DMS114 treated with DMSO at 0.1 percent for 48 hours (cell line): ENCODE measurements at regions not wholly inside any gene's neighbourhood (a gene's known extent, or its start where the extent isn't known, plus 50 kb on each side); places are given as distances from the start of the nearest gene placed in this dataset.
"Not testable (repeated sequence)": the region's sequence is repeated elsewhere in the genome, so short reads cannot be mapped to it uniquely, and the experiment has no call there.

Experiments
- DNase-seq: peaks from one replicate; lab custom pipeline; 2025; ENCODE audit not compliant: unreplicated experiment; lab: John Stamatoyannopoulos, UW

DNA sequence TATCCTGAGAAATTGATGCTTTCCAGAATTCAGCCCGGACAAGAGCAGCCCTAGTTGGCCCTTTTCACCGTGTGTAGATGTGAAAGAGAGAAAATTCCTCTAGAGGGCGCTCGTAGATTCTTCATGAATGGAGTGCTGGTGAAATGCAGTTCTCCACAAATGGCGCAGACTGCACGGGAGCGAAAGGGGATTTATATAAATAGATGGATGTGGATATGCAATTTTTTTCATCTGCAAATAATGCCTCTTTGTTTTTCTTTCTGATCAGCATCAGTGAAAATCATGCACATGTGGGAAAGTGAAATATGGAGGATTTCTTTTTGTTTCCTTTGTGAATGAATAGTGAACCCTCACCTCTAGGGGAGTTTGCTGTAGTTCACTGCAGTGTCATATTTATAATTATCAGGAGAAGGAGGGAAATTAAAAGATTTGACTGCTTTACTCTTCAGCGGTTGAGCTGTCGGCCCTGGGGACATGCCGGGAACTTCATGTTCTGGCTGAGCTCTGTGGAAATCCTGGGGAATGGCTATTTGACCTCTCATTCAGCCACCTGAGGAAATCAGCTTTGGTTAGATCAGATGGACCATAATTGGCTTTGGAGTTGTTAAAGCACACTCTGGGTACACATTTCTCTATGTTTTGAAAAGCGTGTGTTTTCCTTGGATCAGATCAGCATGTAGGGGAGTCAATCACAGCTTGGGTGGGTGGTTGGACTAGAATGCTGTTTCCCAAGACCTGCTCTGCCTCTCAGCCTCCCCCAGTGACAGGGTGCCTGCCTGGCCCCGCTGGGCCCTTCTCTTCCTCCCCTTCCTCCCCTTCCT lies 115.0 kb upstream of the SHISA3 start:
- DNase-seq = peak; percentile 63

DNA sequence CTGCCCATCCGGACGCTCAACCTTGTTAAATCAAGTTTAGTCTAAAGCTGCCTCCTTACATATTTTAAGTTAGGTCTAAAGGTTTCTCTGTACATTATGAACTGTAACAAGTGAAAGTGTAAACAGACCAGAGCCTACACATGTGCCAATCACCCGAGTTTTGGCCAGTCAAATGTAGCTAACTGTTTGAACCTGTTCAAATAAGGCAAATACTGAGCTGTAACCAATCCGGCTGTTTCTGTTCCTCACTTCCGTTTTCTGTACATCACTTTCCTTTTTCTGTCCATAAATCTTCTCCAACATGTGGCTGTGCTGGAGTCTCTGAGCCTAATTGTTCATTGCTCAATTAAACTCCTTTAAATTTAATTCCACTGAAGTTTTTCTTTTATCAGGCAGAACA lies 113.3 kb upstream of the SHISA3 start:
- DNase-seq = no peak

- not testable (repeated sequence) for DNase-seq
These were observed 108.4 kb upstream of the SHISA3 start for GRCh38 chr4:42288876-42289275.

DNA sequence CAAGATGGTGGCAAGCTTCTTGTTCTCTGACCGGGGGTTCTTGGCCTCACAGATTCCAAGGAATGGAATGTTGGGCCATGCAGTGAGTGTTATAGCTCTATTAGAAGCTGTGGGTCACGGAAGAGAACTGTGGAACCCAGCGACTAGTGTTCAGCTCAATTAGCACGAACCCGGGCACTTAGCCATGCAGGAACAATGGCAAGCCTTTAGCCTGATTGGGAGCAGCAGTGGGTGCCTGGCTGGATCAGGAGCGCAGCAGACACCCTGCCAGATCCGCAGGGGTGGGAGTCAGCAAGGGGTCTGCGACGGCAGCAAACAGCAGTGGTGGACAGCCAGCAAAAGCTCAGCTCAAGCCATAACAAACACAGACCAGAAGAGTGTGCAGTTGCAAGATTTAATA lies 105.1 kb upstream of the SHISA3 start:
- not testable (repeated sequence) for DNase-seq

- DNase-seq = no peak
These were observed 103.1 kb upstream of the SHISA3 start for GRCh38 chr4:42293967-42294813.

DNA sequence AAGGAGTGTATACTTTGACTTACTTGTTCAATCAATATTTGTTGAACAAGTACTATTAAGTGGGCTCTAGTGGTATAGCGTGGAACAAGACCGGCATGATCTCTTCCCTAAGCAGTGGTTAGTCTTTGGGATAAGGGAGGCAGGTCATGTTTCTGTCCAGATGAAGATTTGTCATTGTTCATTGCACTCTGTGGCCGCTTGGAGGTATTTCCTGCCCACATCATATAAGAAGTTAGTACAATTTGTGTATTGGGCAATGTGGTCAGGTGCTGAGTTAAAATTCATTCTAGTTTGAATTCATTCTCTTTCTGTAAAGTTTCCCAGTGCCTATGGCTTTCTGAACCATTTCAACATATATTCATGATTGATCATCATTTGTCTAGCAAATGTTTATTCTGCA lies 101.1 kb upstream of the SHISA3 start:
- no peak for DNase-seq

DNA sequence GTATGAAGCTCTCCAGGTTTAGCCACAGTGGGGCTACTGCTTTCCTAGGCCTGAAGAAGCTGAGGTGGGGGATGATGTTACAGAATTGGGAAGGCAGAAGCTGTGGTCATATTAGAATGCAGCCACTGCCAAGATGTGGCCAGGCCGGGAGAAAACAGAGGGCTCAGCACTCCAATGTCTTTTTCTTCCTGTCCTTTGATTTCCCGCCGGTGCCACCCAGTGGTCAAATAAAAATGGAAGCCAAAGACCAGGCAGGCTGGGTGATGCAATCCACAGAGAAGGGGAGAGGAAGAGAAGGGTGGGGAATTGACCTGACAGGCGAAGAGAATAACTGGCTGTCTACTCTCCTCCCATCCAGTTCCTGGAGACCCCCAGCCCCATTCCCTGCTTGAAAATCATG lies 94.9 kb upstream of the SHISA3 start:
- peak; percentile 1 for DNase-seq

- DNase-seq = no peak
These were observed 90.8 kb upstream of the SHISA3 start for GRCh38 chr4:42306221-42307109.

- DNase-seq = no peak
These were observed 89.0 kb upstream of the SHISA3 start for GRCh38 chr4:42308247-42308646.

- no peak for DNase-seq
These were observed 87.7 kb upstream of the SHISA3 start for GRCh38 chr4:42309361-42310260.

DNA sequence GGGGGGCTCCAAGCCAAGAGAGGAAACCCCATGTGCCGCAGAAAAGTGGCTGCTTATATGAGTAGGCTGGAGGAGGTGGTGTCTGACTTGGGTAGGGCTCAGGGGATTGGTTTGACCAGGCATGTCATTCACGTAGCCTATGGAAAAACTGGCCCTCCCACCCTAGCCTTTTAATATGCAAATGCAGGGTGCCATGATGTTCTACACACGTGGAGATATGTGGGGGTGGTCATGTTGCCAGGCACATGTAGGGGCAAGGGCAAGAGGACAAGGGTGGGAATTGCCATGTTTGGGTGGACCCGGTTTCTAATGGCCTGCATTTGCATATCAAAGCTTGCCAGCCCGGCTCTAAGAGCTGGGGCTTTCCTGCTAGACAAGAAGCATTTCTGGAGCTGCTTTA lies 86.9 kb upstream of the SHISA3 start:
- DNase-seq = no peak

GRCh38 chr4:42310806-42311205 lies 86.5 kb upstream of the SHISA3 start:
- no peak for DNase-seq

DNA sequence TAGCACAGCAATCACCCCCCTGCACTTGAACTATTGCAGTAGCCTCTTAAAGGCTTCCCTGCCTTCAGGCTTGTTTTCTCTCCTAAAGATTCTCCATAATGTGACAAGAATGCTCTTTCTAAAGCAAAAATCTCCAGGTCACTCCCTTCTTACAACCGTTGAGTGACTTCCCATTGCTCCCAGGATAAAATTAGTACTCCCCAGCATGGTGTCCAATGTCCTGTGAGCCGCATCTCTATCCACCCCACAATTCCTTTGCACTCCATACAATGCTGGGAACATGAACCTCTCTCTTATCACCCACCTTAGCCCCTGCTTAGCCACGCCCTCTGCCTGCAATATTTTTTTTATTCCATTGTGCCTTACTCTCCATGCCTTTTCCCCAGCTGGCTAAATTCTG lies 85.7 kb upstream of the SHISA3 start:
- no peak for DNase-seq

DNA sequence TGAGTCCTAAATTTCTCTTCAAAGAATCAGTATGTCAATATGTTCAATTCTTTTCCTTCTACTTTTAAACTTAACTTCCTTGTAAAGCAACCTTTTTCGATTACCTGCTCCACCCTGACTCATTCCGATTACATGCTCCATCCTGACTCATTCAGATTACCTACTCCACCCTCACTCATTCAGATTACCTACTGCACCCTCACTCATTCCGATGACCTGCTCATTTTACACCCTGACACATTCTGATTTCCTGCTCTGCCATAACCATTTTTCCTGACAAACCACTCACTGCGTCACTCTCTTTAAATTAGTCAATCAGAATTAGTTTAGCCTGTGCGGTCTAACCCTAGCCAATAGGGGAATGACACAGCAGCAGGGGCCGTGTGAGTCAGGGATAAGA lies 83.9 kb upstream of the SHISA3 start:
- not testable (repeated sequence) for DNase-seq

- no peak for DNase-seq
These were observed 83.4 kb upstream of the SHISA3 start for GRCh38 chr4:42313872-42314271.

DNA sequence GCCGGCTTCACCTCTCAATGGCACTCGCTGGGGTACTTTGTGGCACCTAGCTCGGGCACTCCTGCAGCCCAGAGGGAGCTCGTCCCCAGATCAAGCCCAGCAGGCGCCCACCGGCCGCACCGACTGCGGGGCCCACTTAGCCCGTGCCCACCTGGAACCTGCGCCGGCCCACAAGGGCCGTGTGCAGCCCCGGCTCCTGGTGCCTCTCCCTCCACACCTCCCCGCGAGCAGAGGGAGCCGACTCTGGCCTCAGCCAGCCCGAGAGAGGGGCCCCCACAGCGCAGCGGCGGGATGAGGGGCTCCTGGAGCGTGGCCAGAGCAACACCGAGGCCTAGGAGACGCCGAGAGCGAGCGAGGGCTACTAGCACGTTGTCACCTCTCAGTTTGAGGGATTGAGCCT lies 82.1 kb upstream of the SHISA3 start:
- DNase-seq = no peak

DNA sequence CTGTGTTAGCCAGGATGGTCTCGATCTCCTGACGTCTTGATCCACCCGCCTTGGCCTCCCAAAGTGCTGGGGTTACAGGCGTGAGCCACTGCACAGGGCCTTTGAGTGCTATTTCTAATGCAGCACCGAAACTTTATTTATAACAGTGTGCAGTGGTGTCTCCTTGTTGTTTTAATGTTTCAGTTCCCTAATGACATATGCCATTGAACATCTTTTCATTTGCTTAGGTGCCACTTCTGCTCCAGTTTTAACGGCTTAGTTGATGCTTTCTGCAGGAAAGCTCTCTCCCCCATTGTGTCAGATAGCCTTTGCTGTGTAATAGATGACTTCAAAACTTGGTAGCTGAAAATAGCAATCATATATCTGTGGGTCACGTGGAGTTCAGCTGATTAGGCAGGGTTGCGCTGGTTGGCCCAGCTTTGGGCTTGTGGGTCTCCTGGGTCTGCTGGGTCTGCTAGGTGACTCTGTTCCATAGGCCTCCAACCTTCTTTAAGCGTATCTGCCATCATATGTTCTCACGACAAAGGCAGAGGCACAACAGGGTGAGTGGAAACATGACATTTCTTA lies 76.4 kb upstream of the SHISA3 start:
- no peak for DNase-seq

- no peak for DNase-seq
These were observed 71.2 kb upstream of the SHISA3 start for GRCh38 chr4:42326040-42326439.

DNA sequence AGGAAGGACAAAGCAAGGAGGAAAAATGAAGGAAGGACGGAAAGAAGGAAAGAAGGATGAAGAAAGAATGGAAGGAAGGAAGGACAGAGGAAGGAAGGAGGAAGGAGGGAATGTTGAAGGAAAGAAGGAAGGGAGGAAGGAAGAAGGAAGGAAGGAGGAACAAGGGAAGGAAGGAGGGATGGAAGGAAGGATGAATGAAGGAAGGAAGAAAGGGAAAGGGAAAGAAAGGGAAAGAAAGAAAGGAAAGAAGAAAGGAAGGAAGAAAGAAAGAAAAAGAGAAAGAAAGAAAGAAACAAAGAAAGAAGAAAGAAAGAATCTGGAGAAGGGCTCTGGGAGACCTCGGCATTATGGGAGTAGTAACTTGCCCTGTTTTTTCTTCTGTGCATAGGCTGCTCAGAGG lies 70.8 kb upstream of the SHISA3 start:
- no peak for DNase-seq

GRCh38 chr4:42327323-42327722 lies 70.0 kb upstream of the SHISA3 start:
- no peak for DNase-seq
